Gastrocnemius medialis (tissue), 4 donors: ENCODE measurements at regions not wholly inside any gene's neighbourhood (a gene's known extent, or its start where the extent isn't known, plus 50 kb on each side); places are given as distances from the start of the nearest gene placed in this dataset.
"Not testable (repeated sequence)": the region's sequence is repeated elsewhere in the genome, so short reads cannot be mapped to it uniquely, and the experiment has no call there.

Experiments
- CTCF ChIP-seq, 5 experiments: fragments of 450-650 bp in 3 of 5; fragments of 200-600 bp in 2 of 5; sonication (generic) in 2 of 5; IDR thresholded peaks in 4 of 5; conservative IDR thresholded peaks in 1 of 5; 1 replicate in 4 of 5; 2 replicates in 1 of 5; pipeline ENCODE4 v1.5.1; 2016 to 2019; ENCODE audit warnings: antibody characterized with exemption in 5 of 5, mild to moderate bottlenecking in 3 of 5, moderate library complexity in 3 of 5
- POLR2A ChIP-seq, 2 donors: fragments of 450-650 bp; IDR thresholded peaks; one replicate each; pipeline ENCODE4 v1.6.1; 2017; ENCODE audit warnings: antibody characterized with exemption in 2 of 2, mild to moderate bottlenecking in 2 of 2, moderate library complexity in 2 of 2

- not testable (repeated sequence) for TF ChIP-seq CTCF (IDR thresholded peaks at IDR 0.05 in 4 of 5, conservative IDR thresholded peaks at IDR 0.05 in 1 of 5); POLR2A (IDR thresholded peaks at IDR 0.05)
Observed at GRCh38 chr22:36080281-36080680, 51.7 kb upstream of the RBFOX2 start.
